Erythroblast (primary cell): ENCODE measurements at regions not wholly inside any gene's neighbourhood (a gene's known extent, or its start where the extent isn't known, plus 50 kb on each side); places are given as distances from the start of the nearest gene placed in this dataset.

Experiments
- GATA1 ChIP-seq: IDR thresholded peaks from 2 replicates; pipeline ENCODE4 v1.6.1; 2011; ENCODE audit warnings: low read depth, mild to moderate bottlenecking, control low read depth, low read length, moderate library complexity
- POLR2A ChIP-seq: IDR thresholded peaks from 2 replicates; pipeline ENCODE4 v1.6.1; 2011; ENCODE audit warnings: mild to moderate bottlenecking, low read length

DNA sequence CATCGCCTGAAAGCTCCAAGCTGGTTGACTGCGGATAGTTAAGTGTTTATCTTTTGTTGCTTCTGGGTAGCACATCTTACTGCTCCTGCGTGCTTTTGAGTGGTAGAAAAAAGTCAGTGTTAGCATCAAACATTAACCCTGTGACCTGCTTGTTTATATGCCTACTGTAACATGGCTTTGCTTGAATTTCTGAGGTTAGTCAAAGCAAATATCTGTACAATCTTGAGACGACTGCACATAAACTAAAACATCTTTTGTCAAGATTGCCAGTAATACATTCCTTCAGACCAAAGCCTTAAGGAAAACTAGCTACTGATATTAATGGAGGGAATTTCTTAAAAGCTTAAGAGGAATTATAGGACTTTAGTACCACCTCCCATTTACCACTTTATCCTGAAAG lies 163.7 kb downstream of the BAMBI start:
- TF ChIP-seq POLR2A (no peak), GATA1 (no peak)
